ENCODE measurements at regions not wholly inside any gene's neighbourhood (a gene's known extent, or its start where the extent isn't known, plus 50 kb on each side); places are given as distances from the start of the nearest gene placed in this dataset.

DNA sequence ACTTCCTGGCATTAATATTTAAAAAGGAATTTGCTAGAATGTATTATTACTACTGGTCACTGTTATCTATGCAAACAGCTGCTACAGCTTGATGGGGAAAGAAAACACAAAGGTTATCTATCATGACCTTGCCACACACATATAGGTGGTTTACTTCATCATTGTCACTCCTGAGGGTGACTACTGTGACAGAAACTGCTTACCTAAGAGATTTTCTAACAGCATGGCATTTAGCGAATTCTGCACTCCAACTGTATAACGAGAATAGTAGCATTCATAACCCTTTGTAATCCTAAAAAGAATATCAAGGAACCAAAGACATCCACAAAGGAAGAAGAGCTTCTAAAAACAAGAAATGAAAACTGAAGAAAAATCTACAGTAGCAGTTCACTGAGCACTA lies 74.6 kb upstream of the SPOCK3 start:
- Histone ChIP-seq H3K4me2 (ENCODE audit: low read length) (no peak overlapping the region), H2AFZ (ENCODE audit: low read depth, low read length, poor library complexity, severe bottlenecking) (no peak overlapping the region), H3K9me2 (ENCODE audit: insufficient read depth) (no peaks in the 10 kb centered on the region), H3K36me3 (ENCODE audit: control insufficient read depth in 1 of 2, insufficient read depth in 2 of 2, low read length in 2 of 2) (no peaks in the 10 kb centered on the region), H3K27ac (ENCODE audit: low read depth, low read length) (no peak overlapping the region), H3K27me3 (ENCODE audit: insufficient read depth, low read length) (no peaks in the 10 kb centered on the region), H3K79me2 (ENCODE audit: insufficient read depth, low read length) (no peaks in the 10 kb centered on the region), H4K20me1 (ENCODE audit: insufficient read depth) (no peaks in the 10 kb centered on the region), H3K9me3 (ENCODE audit: control insufficient read depth in 1 of 2, insufficient read depth in 1 of 2, low read depth in 1 of 2, low read length in 2 of 2) (no peaks in the 10 kb centered on the region), H3K9ac (ENCODE audit: low read length) (no peak overlapping the region), H3K4me3 (replicated peaks in 1 of 2; ENCODE audit: low read depth in 1 of 2, low read length in 2 of 2) (no peak overlapping the region), H3K4me1 (ENCODE audit: control insufficient read depth in 1 of 2, insufficient read depth in 2 of 2, low read length in 2 of 2) (no peaks in the 10 kb centered on the region)
- POLR2A ChIA-PET = no interaction called here
- BruUV-seq (replicated peaks) = no TSS peak
- intact Hi-C loops (cut with micrococcal nuclease) = no loop called here
- CTCF ChIA-PET = no interaction called here
- RAD21 ChIA-PET (ENCODE audit: low non-redundant PET in 1 of 2, low total read pairs in 2 of 2, uncharacterized antibody in 2 of 2, unreplicated experiment in 2 of 2) = no interaction called here
- DNase-seq (ENCODE audit: low read depth, low spot score) = no peak
- ATAC-seq = no peak
- TF ChIP-seq SP1 (IDR thresholded peaks at IDR 0.05; ENCODE audit: low read depth) = no peak
- no peak for TF ChIP-seq CBX3 (IDR thresholded peaks at IDR 0.05; ENCODE audit: low read depth)
- TF ChIP-seq, protein P1, sequence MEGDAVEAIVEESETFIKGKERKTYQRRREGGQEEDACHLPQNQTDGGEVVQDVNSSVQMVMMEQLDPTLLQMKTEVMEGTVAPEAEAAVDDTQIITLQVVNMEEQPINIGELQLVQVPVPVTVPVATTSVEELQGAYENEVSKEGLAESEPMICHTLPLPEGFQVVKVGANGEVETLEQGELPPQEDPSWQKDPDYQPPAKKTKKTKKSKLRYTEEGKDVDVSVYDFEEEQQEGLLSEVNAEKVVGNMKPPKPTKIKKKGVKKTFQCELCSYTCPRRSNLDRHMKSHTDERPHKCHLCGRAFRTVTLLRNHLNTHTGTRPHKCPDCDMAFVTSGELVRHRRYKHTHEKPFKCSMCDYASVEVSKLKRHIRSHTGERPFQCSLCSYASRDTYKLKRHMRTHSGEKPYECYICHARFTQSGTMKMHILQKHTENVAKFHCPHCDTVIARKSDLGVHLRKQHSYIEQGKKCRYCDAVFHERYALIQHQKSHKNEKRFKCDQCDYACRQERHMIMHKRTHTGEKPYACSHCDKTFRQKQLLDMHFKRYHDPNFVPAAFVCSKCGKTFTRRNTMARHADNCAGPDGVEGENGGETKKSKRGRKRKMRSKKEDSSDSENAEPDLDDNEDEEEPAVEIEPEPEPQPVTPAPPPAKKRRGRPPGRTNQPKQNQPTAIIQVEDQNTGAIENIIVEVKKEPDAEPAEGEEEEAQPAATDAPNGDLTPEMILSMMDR (IDR thresholded peaks at IDR 0.05 in 2 of 3, conservative IDR thresholded peaks at IDR 0.05 in 1 of 3; ENCODE audit: borderline replicate concordance in 1 of 3, insufficient read depth in 1 of 3, low read depth in 2 of 3, low read length in 2 of 3) = no peak
- TF ChIP-seq YY1 (IDR thresholded peaks at IDR 0.05; ENCODE audit: extremely low read depth, insufficient replicate concordance, low read depth, low read length) = no peak
- TF ChIP-seq ZNF274 (IDR thresholded peaks at IDR 0.05; ENCODE audit: low read depth, low read length) = no peak
- TF ChIP-seq SIN3A (IDR thresholded peaks at IDR 0.05; ENCODE audit: low read depth) = no peak
- TF ChIP-seq SRF (IDR thresholded peaks at IDR 0.05; ENCODE audit: low read depth) = no peak
- no peak for TF ChIP-seq POLR2A (IDR thresholded peaks at IDR 0.05; ENCODE audit: borderline replicate concordance, extremely low read depth, insufficient read depth, insufficient read length)
- TF ChIP-seq EGR1 (IDR thresholded peaks at IDR 0.05; ENCODE audit: low read depth) = no peak
- no peak for TF ChIP-seq MAX (IDR thresholded peaks at IDR 0.05)
- TF ChIP-seq ZFX (IDR thresholded peaks at IDR 0.05) = no peak
- TF ChIP-seq, protein P2, sequence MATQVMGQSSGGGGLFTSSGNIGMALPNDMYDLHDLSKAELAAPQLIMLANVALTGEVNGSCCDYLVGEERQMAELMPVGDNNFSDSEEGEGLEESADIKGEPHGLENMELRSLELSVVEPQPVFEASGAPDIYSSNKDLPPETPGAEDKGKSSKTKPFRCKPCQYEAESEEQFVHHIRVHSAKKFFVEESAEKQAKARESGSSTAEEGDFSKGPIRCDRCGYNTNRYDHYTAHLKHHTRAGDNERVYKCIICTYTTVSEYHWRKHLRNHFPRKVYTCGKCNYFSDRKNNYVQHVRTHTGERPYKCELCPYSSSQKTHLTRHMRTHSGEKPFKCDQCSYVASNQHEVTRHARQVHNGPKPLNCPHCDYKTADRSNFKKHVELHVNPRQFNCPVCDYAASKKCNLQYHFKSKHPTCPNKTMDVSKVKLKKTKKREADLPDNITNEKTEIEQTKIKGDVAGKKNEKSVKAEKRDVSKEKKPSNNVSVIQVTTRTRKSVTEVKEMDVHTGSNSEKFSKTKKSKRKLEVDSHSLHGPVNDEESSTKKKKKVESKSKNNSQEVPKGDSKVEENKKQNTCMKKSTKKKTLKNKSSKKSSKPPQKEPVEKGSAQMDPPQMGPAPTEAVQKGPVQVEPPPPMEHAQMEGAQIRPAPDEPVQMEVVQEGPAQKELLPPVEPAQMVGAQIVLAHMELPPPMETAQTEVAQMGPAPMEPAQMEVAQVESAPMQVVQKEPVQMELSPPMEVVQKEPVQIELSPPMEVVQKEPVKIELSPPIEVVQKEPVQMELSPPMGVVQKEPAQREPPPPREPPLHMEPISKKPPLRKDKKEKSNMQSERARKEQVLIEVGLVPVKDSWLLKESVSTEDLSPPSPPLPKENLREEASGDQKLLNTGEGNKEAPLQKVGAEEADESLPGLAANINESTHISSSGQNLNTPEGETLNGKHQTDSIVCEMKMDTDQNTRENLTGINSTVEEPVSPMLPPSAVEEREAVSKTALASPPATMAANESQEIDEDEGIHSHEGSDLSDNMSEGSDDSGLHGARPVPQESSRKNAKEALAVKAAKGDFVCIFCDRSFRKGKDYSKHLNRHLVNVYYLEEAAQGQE (IDR thresholded peaks at IDR 0.05; ENCODE audit: low read depth) = no peak
- TF ChIP-seq ELF1 (IDR thresholded peaks at IDR 0.05; ENCODE audit: borderline replicate concordance, low read depth) = no peak
- TF ChIP-seq, protein P3, sequence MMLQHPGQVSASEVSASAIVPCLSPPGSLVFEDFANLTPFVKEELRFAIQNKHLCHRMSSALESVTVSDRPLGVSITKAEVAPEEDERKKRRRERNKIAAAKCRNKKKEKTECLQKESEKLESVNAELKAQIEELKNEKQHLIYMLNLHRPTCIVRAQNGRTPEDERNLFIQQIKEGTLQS (IDR thresholded peaks at IDR 0.05) = no peak
- no peak for TF ChIP-seq CEBPB (IDR thresholded peaks at IDR 0.05; ENCODE audit: low read depth)

Data from HCT116 (cell line).